H9 (cell line): ENCODE measurements at regions not wholly inside any gene's neighbourhood (a gene's known extent, or its start where the extent isn't known, plus 50 kb on each side); places are given as distances from the start of the nearest gene placed in this dataset.
A peak's percentile ranks its signal among the peaks of the same experiment; 100 is the strongest.

Experiments
- DNase-seq: peaks from one replicate; pipeline ENCODE4 v3.0.0-alpha.2; 2017
- H2AFZ ChIP-seq: one replicate; pipeline ENCODE4 v1.6.1; 2013; ENCODE audit warnings: mild to moderate bottlenecking, low read length, control low read depth, moderate library complexity
- H2AK5ac ChIP-seq: 2 replicates; pipeline ENCODE4 v1.6.1; 2013; ENCODE audit warnings: low read length, control low read depth, mixed read lengths; ENCODE audit not compliant: insufficient read length
- H2BK120ac ChIP-seq: one replicate; pipeline ENCODE4 v1.6.1; 2013; ENCODE audit warnings: low read depth, mild to moderate bottlenecking, low read length, control low read depth, inconsistent platforms; ENCODE audit not compliant: poor library complexity, severe bottlenecking
- H2BK12ac ChIP-seq: 2 replicates; pipeline ENCODE4 v1.6.1; 2013; ENCODE audit warnings: low read length, control low read depth, mixed read lengths, low read depth; ENCODE audit not compliant: insufficient read length
- H2BK15ac ChIP-seq: 2 replicates; pipeline ENCODE4 v1.6.1; 2013; ENCODE audit warnings: low read depth, low read length, control low read depth
- H2BK20ac ChIP-seq: one replicate; pipeline ENCODE4 v1.6.1; 2013; ENCODE audit warnings: low read depth, mild to moderate bottlenecking, low read length, control low read depth, inconsistent platforms; ENCODE audit not compliant: poor library complexity, severe bottlenecking
- H2BK5ac ChIP-seq: 2 replicates; pipeline ENCODE4 v1.6.1; 2013; ENCODE audit warnings: low read length, control low read depth, mixed read lengths; ENCODE audit not compliant: insufficient read length
- H3K14ac ChIP-seq: 2 replicates; pipeline ENCODE4 v1.6.1; 2013; ENCODE audit warnings: low read length, control low read depth; ENCODE audit not compliant: insufficient read depth
- H3K18ac ChIP-seq: 2 replicates; pipeline ENCODE4 v1.6.1; 2013; ENCODE audit warnings: low read depth, mild to moderate bottlenecking, mixed read lengths, low read length, control low read depth; ENCODE audit not compliant: insufficient read length
- H3K23ac ChIP-seq: 2 replicates; pipeline ENCODE4 v1.6.1; 2013; ENCODE audit warnings: low read length, control low read depth, mixed read lengths, low read depth; ENCODE audit not compliant: insufficient read length
- H3K23me2 ChIP-seq: 2 replicates; pipeline ENCODE4 v1.6.1; 2013; ENCODE audit warnings: low read depth, mild to moderate bottlenecking, mixed read lengths, low read length, control low read depth; ENCODE audit not compliant: insufficient read length, poor library complexity, severe bottlenecking
- H3K27ac ChIP-seq: 2 replicates; pipeline ENCODE4 v1.5.1; 2013; ENCODE audit warnings: low read length, control low read depth, mixed read lengths, low read depth; ENCODE audit not compliant: insufficient read length
- H3K27me3 ChIP-seq: 2 replicates; pipeline ENCODE4 v1.6.1; 2013; ENCODE audit warnings: low read length, control low read depth, inconsistent platforms; ENCODE audit not compliant: insufficient read depth
- H3K4ac ChIP-seq: 2 replicates; pipeline ENCODE4 v1.6.1; 2013; ENCODE audit warnings: low read depth, mild to moderate bottlenecking, control low read depth, inconsistent platforms, low read length, moderate library complexity
- H3K4me1 ChIP-seq: 2 replicates; pipeline ENCODE4 v1.6.1; 2013; ENCODE audit warnings: low read length, control low read depth, inconsistent platforms; ENCODE audit not compliant: insufficient read depth
- H3K4me2 ChIP-seq: 2 replicates; pipeline ENCODE4 v1.6.1; 2013; ENCODE audit warnings: low read length, control low read depth, mixed read lengths; ENCODE audit not compliant: insufficient read length, insufficient read depth
- H3K56ac ChIP-seq: 2 replicates; pipeline ENCODE4 v1.6.1; 2013; ENCODE audit warnings: low read depth, mild to moderate bottlenecking, mixed read lengths, low read length, control low read depth; ENCODE audit not compliant: insufficient read length
- H3K79me1 ChIP-seq: 2 replicates; pipeline ENCODE4 v1.6.1; 2013; ENCODE audit warnings: low read depth, mild to moderate bottlenecking, moderate library complexity, low read length, control low read depth, inconsistent platforms; ENCODE audit not compliant: insufficient read depth, poor library complexity, severe bottlenecking
- H3K79me2 ChIP-seq: 2 replicates; pipeline ENCODE4 v1.6.1; 2013; ENCODE audit warnings: low read length, control low read depth, inconsistent platforms; ENCODE audit not compliant: insufficient read depth
- H3K9ac ChIP-seq: 2 replicates; pipeline ENCODE4 v1.6.1; 2013; ENCODE audit warnings: low read length, control low read depth, mixed read lengths; ENCODE audit not compliant: insufficient read length; ENCODE audit errors: extremely low read depth
- H3K9me3 ChIP-seq: one replicate; pipeline ENCODE4 v1.6.1; 2013; ENCODE audit warnings: low read depth, low read length, inconsistent platforms; ENCODE audit not compliant: control insufficient read depth
- H3T11ph ChIP-seq: one replicate; pipeline ENCODE4 v1.6.1; 2013; ENCODE audit warnings: mild to moderate bottlenecking, low read length, control low read depth, inconsistent platforms
- H4K20me1 ChIP-seq: one replicate; pipeline ENCODE4 v1.6.1; 2013; ENCODE audit not compliant: control insufficient read depth, insufficient read length, insufficient read depth
- H4K5ac ChIP-seq: 2 replicates; pipeline ENCODE4 v1.6.1; 2013; ENCODE audit warnings: low read depth, mild to moderate bottlenecking, mixed read lengths, low read length, control low read depth; ENCODE audit not compliant: insufficient read length
- H4K8ac ChIP-seq: replicated peaks from 2 replicates; pipeline ENCODE4 v1.6.1; 2013; ENCODE audit warnings: low read length, control low read depth, mixed read lengths, low read depth; ENCODE audit not compliant: insufficient read length
- H4K91ac ChIP-seq: 2 replicates; pipeline ENCODE4 v1.6.1; 2013; ENCODE audit warnings: low read depth, mild to moderate bottlenecking, moderate library complexity, mixed read lengths, low read length, control low read depth; ENCODE audit not compliant: insufficient read length
- H3K27ac Mint-ChIP-seq, 3 experiments: 2 replicates in 2 of 3; 3 replicates in 1 of 3; pipeline ENCODE4 v1.8.0; 2020 to 2021; ENCODE audit warnings: mixed read lengths in 3 of 3, mild to moderate bottlenecking in 1 of 3, moderate library complexity in 1 of 3
- H3K27me3 Mint-ChIP-seq: 2 replicates; pipeline ENCODE4 v1.8.0; 2021; ENCODE audit warnings: low read depth, mild to moderate bottlenecking, moderate library complexity, mixed read lengths
- H3K36me3 Mint-ChIP-seq, 3 experiments: 2 replicates in 2 of 3; 3 replicates in 1 of 3; pipeline ENCODE4 v1.8.0; 2020 to 2021; ENCODE audit warnings: low read depth in 3 of 3, mixed read lengths in 3 of 3; ENCODE audit not compliant: insufficient read depth in 1 of 3
- H3K4me1 Mint-ChIP-seq, 2 experiments: 2 replicates each; pipeline ENCODE4 v1.8.0; 2020; ENCODE audit warnings: mixed read lengths in 2 of 2
- H3K4me3 Mint-ChIP-seq, 2 experiments: 2 replicates in 1 of 2; 3 replicates in 1 of 2; pipeline ENCODE4 v1.8.0; 2020 to 2021; ENCODE audit warnings: mild to moderate bottlenecking in 2 of 2, mixed read lengths in 2 of 2, moderate library complexity in 1 of 2
- H3K9me3 Mint-ChIP-seq, 2 experiments: 2 replicates in 1 of 2; 3 replicates in 1 of 2; pipeline ENCODE4 v1.8.0; 2020; ENCODE audit warnings: mild to moderate bottlenecking in 2 of 2, mixed read lengths in 2 of 2, moderate library complexity in 1 of 2
- CTCF ChIP-seq: fragments of 200-600 bp; sonication (generic); conservative IDR thresholded peaks from 3 replicates; pipeline ENCODE4 v1.8.0; 2021; ENCODE audit warnings: antibody characterized with exemption, mild to moderate bottlenecking
- WGBS: extraction: QIAGEN DNeasy Blood & Tissue Kit; methylation state at CpG from one replicate; pipeline ENCODE4 v1.1.7; 2013; ENCODE audit warnings: missing lambda C conversion rate, low lambda C conversion rate, mixed read lengths; ENCODE audit not compliant: insufficient read length; ENCODE audit errors: extremely low coverage; 5-methylcytosine and 5-hydroxymethylcytosine counted together

GRCh38 chr4:182978152-182978827, 61.1 kb upstream of the DCTD start:
- no peak overlapping the region for H2BK12ac ChIP-seq
- no peaks in the 10 kb centered on the region for H3K23me2 ChIP-seq
- H4K5ac ChIP-seq, result no peak overlapping the region
- no peak overlapping the region for H3T11ph ChIP-seq
- DNase-seq, result no peak
- no peak overlapping the region for H2BK15ac ChIP-seq
- WGBS, result no CpG with 5 or more reads among the region's 8 CpGs
- no peaks in the 10 kb centered on the region for H3K27me3 ChIP-seq
- no peak overlapping the region for H3K27ac ChIP-seq
- no peaks in the 10 kb centered on the region for H3K79me1 ChIP-seq
- Mint-ChIP-seq H3K4me3 (no peak overlapping the region), H3K4me1 (peaks cover 5 to 8% of the 10 kb centered on the region in 2 experiments), H3K27me3 (peaks cover 3% of the 10 kb centered on the region), H3K9me3 (peaks cover 0 to 7% of the 10 kb centered on the region in 2 experiments; a peak in 2 of 5 replicates), H3K36me3 (no peaks in the 10 kb centered on the region; a peak in 1 of 7 replicates), H3K27ac (no peak overlapping the region)
- peaks cover 2% of the 10 kb centered on the region for H4K20me1 ChIP-seq
- H3K23ac ChIP-seq, result no peak overlapping the region
- no peak overlapping the region for H3K4ac ChIP-seq
- no peaks in the 10 kb centered on the region for H3K9me3 ChIP-seq
- no peak overlapping the region for H2AK5ac ChIP-seq
- no peak overlapping the region for H3K4me2 ChIP-seq
- H3K18ac ChIP-seq, result peak overlapping the region; percentile 70
- H2BK20ac ChIP-seq, result no peak overlapping the region
- H4K8ac ChIP-seq, result no peak overlapping the region
- H3K9ac ChIP-seq, result no peak overlapping the region
- no peak overlapping the region for H2BK120ac ChIP-seq
- H3K56ac ChIP-seq, result no peak overlapping the region
- H2AFZ ChIP-seq, result no peak overlapping the region
- no peaks in the 10 kb centered on the region for H3K4me1 ChIP-seq
- no peak for TF ChIP-seq CTCF
- H3K79me2 ChIP-seq, result no peaks in the 10 kb centered on the region
- H3K14ac ChIP-seq, result no peak overlapping the region
- no peak overlapping the region for H4K91ac ChIP-seq
- no peak overlapping the region for H2BK5ac ChIP-seq
